ENCODE measurements at regions not wholly inside any gene's neighbourhood (a gene's known extent, or its start where the extent isn't known, plus 50 kb on each side); places are given as distances from the start of the nearest gene placed in this dataset.
A peak's percentile ranks its signal among the peaks of the same experiment; 100 is the strongest.
"Not testable (repeated sequence)": the region's sequence is repeated elsewhere in the genome, so short reads cannot be mapped to it uniquely, and the experiment has no call there.

GRCh38 chr1:145191272-145191675 lies 50.7 kb downstream of the PPIAL4D start:
- DNase-seq = not testable (repeated sequence)

GRCh38 chr1:145189543-145190030 lies 52.4 kb downstream of the PPIAL4D start:
- DNase-seq = not testable (repeated sequence)

GRCh38 chr1:145188869-145189542 lies 53.0 kb downstream of the PPIAL4D start:
- peak; percentile 21 for DNase-seq

GRCh38 chr1:145182606-145183413 lies 59.2 kb downstream of the PPIAL4D start:
- DNase-seq = not testable (repeated sequence)

GRCh38 chr1:145176285-145176925 lies 65.6 kb downstream of the PPIAL4D start:
- DNase-seq = not testable (repeated sequence)

GRCh38 chr1:145174377-145174776 lies 67.6 kb downstream of the PPIAL4D start:
- not testable (repeated sequence) for DNase-seq

- not testable (repeated sequence) for DNase-seq
Measured at GRCh38 chr1:145168220-145168848, 72.6 kb downstream of the FAM72D start.

GRCh38 chr1:145164360-145164759 lies 68.6 kb downstream of the FAM72D start:
- DNase-seq = not testable (repeated sequence)

Measured in activated naive CD4-positive, alpha-beta T cell treated with anti-CD3 and anti-CD28 coated beads, Interleukin-2, amount 50 U/mL, for 16 hours (primary cell).